ENCODE measurements at regions not wholly inside any gene's neighbourhood (a gene's known extent, or its start where the extent isn't known, plus 50 kb on each side); places are given as distances from the start of the nearest gene placed in this dataset.

- intact Hi-C loops (cut with DNase I; ENCODE audit: low total_unique reads) = no loop called here
Observed at GRCh38 chr3:56885453-56885852, 83.7 kb upstream of the ARHGEF3 start.

GRCh38 chr3:56884387-56884786, 82.6 kb upstream of the ARHGEF3 start:
- Histone ChIP-seq H3K9me3 (no peaks in the 10 kb centered on the region), H3K4me3 (no peak overlapping the region), H3K27me3 (no peaks in the 10 kb centered on the region), H3K4me1 (peaks cover 6% of the 10 kb centered on the region), H3K36me3 (ENCODE audit: low read depth, missing control alignments) (no peaks in the 10 kb centered on the region), H3K27ac (no peak overlapping the region)
- no peak for TF ChIP-seq POLR2A (IDR thresholded peaks at IDR 0.05)
- TF ChIP-seq, protein P1, sequence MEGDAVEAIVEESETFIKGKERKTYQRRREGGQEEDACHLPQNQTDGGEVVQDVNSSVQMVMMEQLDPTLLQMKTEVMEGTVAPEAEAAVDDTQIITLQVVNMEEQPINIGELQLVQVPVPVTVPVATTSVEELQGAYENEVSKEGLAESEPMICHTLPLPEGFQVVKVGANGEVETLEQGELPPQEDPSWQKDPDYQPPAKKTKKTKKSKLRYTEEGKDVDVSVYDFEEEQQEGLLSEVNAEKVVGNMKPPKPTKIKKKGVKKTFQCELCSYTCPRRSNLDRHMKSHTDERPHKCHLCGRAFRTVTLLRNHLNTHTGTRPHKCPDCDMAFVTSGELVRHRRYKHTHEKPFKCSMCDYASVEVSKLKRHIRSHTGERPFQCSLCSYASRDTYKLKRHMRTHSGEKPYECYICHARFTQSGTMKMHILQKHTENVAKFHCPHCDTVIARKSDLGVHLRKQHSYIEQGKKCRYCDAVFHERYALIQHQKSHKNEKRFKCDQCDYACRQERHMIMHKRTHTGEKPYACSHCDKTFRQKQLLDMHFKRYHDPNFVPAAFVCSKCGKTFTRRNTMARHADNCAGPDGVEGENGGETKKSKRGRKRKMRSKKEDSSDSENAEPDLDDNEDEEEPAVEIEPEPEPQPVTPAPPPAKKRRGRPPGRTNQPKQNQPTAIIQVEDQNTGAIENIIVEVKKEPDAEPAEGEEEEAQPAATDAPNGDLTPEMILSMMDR (IDR thresholded peaks at IDR 0.05) = no peak
- intact Hi-C loops (cut with DNase I; ENCODE audit: low total_unique reads) = no loop called here
- DNase-seq = no peak
- 65 to 73% methylated on average over 7 of the region's 7 CpGs for WGBS, 2 donors

More at GRCh38 chr3:56885453-56885852, 83.7 kb upstream of the ARHGEF3 start:
- Histone ChIP-seq H3K36me3 (ENCODE audit: low read depth, missing control alignments) (no peaks in the 10 kb centered on the region), H3K4me1 (peaks cover 13% of the 10 kb centered on the region), H3K27me3 (no peaks in the 10 kb centered on the region), H3K9me3 (no peaks in the 10 kb centered on the region), H3K4me3 (no peak overlapping the region), H3K27ac (no peak overlapping the region)
- DNase-seq = no peak
- TF ChIP-seq, protein P1 (IDR thresholded peaks at IDR 0.05) = no peak
- TF ChIP-seq POLR2A (IDR thresholded peaks at IDR 0.05) = no peak

DNA sequence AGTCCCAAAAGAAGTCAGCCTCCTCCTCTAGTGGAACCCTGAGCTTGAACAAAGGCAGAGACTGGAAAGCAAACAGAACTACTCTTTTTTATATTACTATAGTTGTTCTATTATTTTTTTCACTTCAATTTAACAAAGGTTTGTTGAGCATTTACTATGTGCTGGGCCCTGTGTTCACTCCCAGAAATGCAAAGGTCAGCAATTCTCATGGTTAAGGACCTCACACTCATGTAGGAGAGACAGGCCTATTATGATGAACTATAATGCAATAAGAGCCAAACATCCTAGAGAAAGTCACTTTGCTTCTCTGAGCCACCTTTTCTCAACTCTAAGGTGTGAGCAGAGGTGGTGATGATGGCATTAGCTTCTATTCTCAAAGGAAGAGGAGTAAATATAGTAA, 82.1 kb upstream of the ARHGEF3 start:
- H3K27ac ChIP-seq = no peak overlapping the region
- peaks cover under 1% of the 10 kb centered on the region for H3K4me1 ChIP-seq
- no peaks in the 10 kb centered on the region for H3K9me3 ChIP-seq
- H3K4me3 ChIP-seq = no peak overlapping the region
- intact Hi-C loops (cut with DNase I; ENCODE audit: low total_unique reads) = no loop called here
- no peak for TF ChIP-seq POLR2A (IDR thresholded peaks at IDR 0.05)
- TF ChIP-seq, protein P1 (IDR thresholded peaks at IDR 0.05) = no peak
- DNase-seq = no peak
- H3K36me3 ChIP-seq (ENCODE audit: low read depth, missing control alignments) = no peaks in the 10 kb centered on the region
- no peaks in the 10 kb centered on the region for H3K27me3 ChIP-seq

- Histone ChIP-seq H3K36me3 (ENCODE audit: low read depth, missing control alignments) (no peaks in the 10 kb centered on the region), H3K27ac (no peak overlapping the region), H3K27me3 (no peaks in the 10 kb centered on the region), H3K4me1 (peaks cover 2% of the 10 kb centered on the region), H3K9me3 (no peaks in the 10 kb centered on the region), H3K4me3 (no peak overlapping the region)
- DNase-seq = no peak
- no peak for TF ChIP-seq POLR2A (IDR thresholded peaks at IDR 0.05)
- TF ChIP-seq, protein P1 (IDR thresholded peaks at IDR 0.05) = no peak
- intact Hi-C loops (cut with DNase I; ENCODE audit: low total_unique reads) = no loop called here
Observed at GRCh38 chr3:56882896-56883295, 81.1 kb upstream of the ARHGEF3 start.

- intact Hi-C loops (cut with DNase I; ENCODE audit: low total_unique reads) = no loop called here
- no peak for DNase-seq
- no peaks in the 10 kb centered on the region for H3K9me3 ChIP-seq
- 94 to 96% methylated on average over 2 of the region's 2 CpGs for WGBS, 2 donors
- no peak overlapping the region for H3K4me3 ChIP-seq
- H3K36me3 ChIP-seq (ENCODE audit: low read depth, missing control alignments) = no peaks in the 10 kb centered on the region
- H3K27ac ChIP-seq = no peak overlapping the region
- TF ChIP-seq, protein P1 (IDR thresholded peaks at IDR 0.05) = no peak
- no peak for TF ChIP-seq POLR2A (IDR thresholded peaks at IDR 0.05)
- H3K27me3 ChIP-seq = no peaks in the 10 kb centered on the region
- peaks cover 6% of the 10 kb centered on the region for H3K4me1 ChIP-seq
Observed at GRCh38 chr3:56881841-56882240, 80.1 kb upstream of the ARHGEF3 start.
